ENCODE measurements at regions not wholly inside any gene's neighbourhood (a gene's known extent, or its start where the extent isn't known, plus 50 kb on each side); places are given as distances from the start of the nearest gene placed in this dataset.

- CTCF ChIA-PET (ENCODE audit: partially characterized antibody) = interaction anchor here (0.6 to 1.3 kb wide), 3 partner anchors 163 to 257 kb away, joined by 3 to 4 read pairs (median 3); no protein-coding TSS in a partner anchor
- H3K56ac ChIP-seq (replicated peaks; ENCODE audit: insufficient read length, low read depth, low read length) = no peak overlapping the region
- H2AK5ac ChIP-seq (ENCODE audit: low read depth, low read length) = no peak overlapping the region
- TF ChIP-seq HDAC2 (IDR thresholded peaks at IDR 0.05; ENCODE audit: borderline replicate concordance in 1 of 2, low read depth in 2 of 2, low read length in 2 of 2) (no peak), NRF1 (IDR thresholded peaks at IDR 0.05; ENCODE audit: low read depth, low read length) (no peak), CHD2 (IDR thresholded peaks at IDR 0.05; ENCODE audit: low read length) (no peak), RAD21 (IDR thresholded peaks at IDR 0.05 in 1 of 2, conservative IDR thresholded peaks at IDR 0.05 in 1 of 2; ENCODE audit: low read depth in 2 of 2, low read length in 2 of 2) (no peak), SUZ12 (IDR thresholded peaks at IDR 0.05; ENCODE audit: low read length) (no peak), ATF3 (IDR thresholded peaks at IDR 0.05; ENCODE audit: insufficient read depth, low read depth, low read length) (no peak), EGR1 (IDR thresholded peaks at IDR 0.05; ENCODE audit: borderline replicate concordance, low read depth, low read length) (no peak), CREB1 (IDR thresholded peaks at IDR 0.05) (no peak), RNF2 (IDR thresholded peaks at IDR 0.05; ENCODE audit: borderline replicate concordance, low read depth, low read length, missing control alignments, poor library complexity, severe bottlenecking) (no peak), EP300 (IDR thresholded peaks at IDR 0.05; ENCODE audit: borderline replicate concordance in 1 of 2, low read depth in 2 of 2, low read length in 2 of 2) (no peak), TCF12 (IDR thresholded peaks at IDR 0.05; ENCODE audit: low read depth, low read length) (no peak)
- H3K27me3 ChIP-seq (replicated peaks in 1 of 4; ENCODE audit: control insufficient read depth in 3 of 4, extremely low read depth in 1 of 4, insufficient read depth in 3 of 4, low read length in 3 of 4) = no peaks in the 10 kb centered on the region
- WGBS, 2 experiments (ENCODE audit: extremely low coverage in 1 of 2, insufficient coverage in 1 of 2, insufficient read length in 1 of 2, insufficient replicate concordance in 2 of 2, low coverage in 1 of 2, low lambda C conversion rate in 2 of 2, missing lambda C conversion rate in 1 of 2) = 87% methylated on average over 2 of the region's 2 CpGs; no CpG with 5 or more reads in 1 of the 2 experiments
- H4K91ac ChIP-seq (replicated peaks; ENCODE audit: insufficient read length, low read length) = no peak overlapping the region
- no peak overlapping the region for H2BK120ac ChIP-seq (replicated peaks; ENCODE audit: low read depth, low read length)
- no peak overlapping the region for H3K4ac ChIP-seq (replicated peaks; ENCODE audit: insufficient read length, low read depth, low read length)
- H3K9me3 ChIP-seq (ENCODE audit: insufficient read depth in 2 of 2, low read depth in 1 of 2, low read length in 1 of 2) = no peaks in the 10 kb centered on the region
- H2BK5ac ChIP-seq (ENCODE audit: low read depth, low read length) = no peak overlapping the region
- H3K27ac ChIP-seq (ENCODE audit: low read depth, low read length) = no peak overlapping the region
- H3K79me2 ChIP-seq (ENCODE audit: control insufficient read depth in 1 of 2, insufficient read depth in 2 of 2, low read length in 2 of 2) = no peaks in the 10 kb centered on the region
- no peak overlapping the region for H3K23ac ChIP-seq (ENCODE audit: insufficient read length)
- H2BK12ac ChIP-seq (ENCODE audit: low read depth, low read length) = no peak overlapping the region
- no peak overlapping the region for H4K5ac ChIP-seq (ENCODE audit: insufficient read length, low read depth, low read length)
- no peak overlapping the region for H3K4me2 ChIP-seq (ENCODE audit: insufficient read depth in 1 of 2, low read depth in 2 of 2, low read length in 2 of 2)
- H3K18ac ChIP-seq (ENCODE audit: extremely low read depth, low read length) = no peak overlapping the region
- no peaks in the 10 kb centered on the region for H3K23me2 ChIP-seq (ENCODE audit: low read depth, low read length)
- H3K4me1 ChIP-seq (replicated peaks in 1 of 4; ENCODE audit: control insufficient read depth in 3 of 4, insufficient read depth in 4 of 4, low read length in 3 of 4) = no peaks in the 10 kb centered on the region
- H2BK20ac ChIP-seq (ENCODE audit: low read length) = no peak overlapping the region
- H3K79me1 ChIP-seq (ENCODE audit: low read depth, low read length) = no peaks in the 10 kb centered on the region
- FAIRE-seq = no peak
- H3K4me3 ChIP-seq (ENCODE audit: extremely low read depth in 1 of 4, insufficient read depth in 2 of 4, low read depth in 3 of 4, low read length in 4 of 4) = no peak overlapping the region
- no peak overlapping the region for H2BK15ac ChIP-seq (ENCODE audit: low read length)
- no peaks in the 10 kb centered on the region for H3K36me3 ChIP-seq (ENCODE audit: control insufficient read depth in 2 of 4, insufficient read depth in 4 of 4, low read length in 3 of 4)
- no peaks in the 10 kb centered on the region for H4K20me1 ChIP-seq (replicated peaks in 1 of 2; ENCODE audit: control insufficient read depth in 1 of 2, insufficient read depth in 2 of 2, low read length in 2 of 2)
- H3K9ac ChIP-seq (replicated peaks in 1 of 4; ENCODE audit: extremely low read depth in 1 of 4, low read depth in 3 of 4, low read length in 3 of 4) = no peak overlapping the region
- DNase-seq (ENCODE audit: low read depth in 1 of 2, low spot score in 2 of 2) = no peak
- H2AFZ ChIP-seq (ENCODE audit: low read length) = no peak overlapping the region
- POLR2A ChIA-PET (ENCODE audit: partially characterized antibody) = no interaction called here
- no peak overlapping the region for H4K8ac ChIP-seq (ENCODE audit: extremely low read depth, insufficient read depth, low read length)
- no peak overlapping the region for H3K14ac ChIP-seq (ENCODE audit: insufficient read length)
These were observed 255.7 kb downstream of the ENC1 start for GRCh38 chr5:74384851-74385250.
